Caki2 (cell line): ENCODE measurements at regions not wholly inside any gene's neighbourhood (a gene's known extent, or its start where the extent isn't known, plus 50 kb on each side); places are given as distances from the start of the nearest gene placed in this dataset.
"Not testable (repeated sequence)": the region's sequence is repeated elsewhere in the genome, so short reads cannot be mapped to it uniquely, and the experiment has no call there.

ENCODE experiments used
- DNase-seq: peaks from one replicate; pipeline ENCODE4 v3.0.0-alpha.2; 2015; ENCODE audit warnings: low read depth
- in situ Hi-C: cut with HindIII; loops from 2 replicates; pipeline ENCODE4 v1.10.0; 2016; ENCODE audit warnings: low sequenced_read_pairs, low pct_unique_long_range_greater_than_20kb, mixed read lengths

DNA sequence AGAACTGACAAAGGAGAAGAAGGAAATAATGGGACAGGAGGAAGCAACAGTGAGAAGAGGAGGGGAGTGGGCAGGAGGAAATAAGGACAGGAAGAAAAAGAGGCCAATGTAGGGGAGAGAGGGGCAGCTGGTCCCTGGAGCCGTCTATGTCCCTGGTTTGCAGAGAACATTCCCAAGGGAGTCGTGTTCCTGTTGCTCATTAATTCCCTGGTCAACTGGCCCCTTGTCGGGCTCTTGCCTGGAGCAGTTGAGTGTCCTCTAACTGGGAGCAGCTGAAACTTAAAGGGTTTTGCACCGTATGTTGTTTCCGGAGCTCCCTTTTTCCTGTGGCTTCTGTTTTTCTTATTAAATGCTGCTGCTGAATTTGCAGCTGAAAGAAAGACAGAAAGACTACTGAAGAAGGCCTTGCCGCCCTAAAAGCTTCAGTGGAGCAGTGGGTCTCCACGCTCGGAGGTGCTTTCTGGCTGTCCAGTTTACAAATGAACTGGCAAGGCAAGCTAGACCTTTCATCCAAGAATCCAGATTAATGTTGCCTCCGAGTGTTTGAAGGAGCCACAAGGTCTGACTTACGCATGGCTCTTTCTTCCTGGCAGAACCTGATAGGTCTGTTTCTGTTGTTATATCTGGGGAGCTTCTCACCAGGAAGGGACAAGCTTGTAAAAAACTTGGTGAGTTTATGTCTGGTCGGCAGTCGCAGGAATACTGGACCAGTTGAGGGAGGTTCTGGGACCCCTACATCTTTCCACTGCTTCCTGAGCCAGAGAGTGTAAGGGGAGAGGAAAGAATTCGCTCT lies 146.2 kb upstream of the RFLNA start:
- DNase-seq = no peak
- in situ Hi-C loops = no loop called here

DNA sequence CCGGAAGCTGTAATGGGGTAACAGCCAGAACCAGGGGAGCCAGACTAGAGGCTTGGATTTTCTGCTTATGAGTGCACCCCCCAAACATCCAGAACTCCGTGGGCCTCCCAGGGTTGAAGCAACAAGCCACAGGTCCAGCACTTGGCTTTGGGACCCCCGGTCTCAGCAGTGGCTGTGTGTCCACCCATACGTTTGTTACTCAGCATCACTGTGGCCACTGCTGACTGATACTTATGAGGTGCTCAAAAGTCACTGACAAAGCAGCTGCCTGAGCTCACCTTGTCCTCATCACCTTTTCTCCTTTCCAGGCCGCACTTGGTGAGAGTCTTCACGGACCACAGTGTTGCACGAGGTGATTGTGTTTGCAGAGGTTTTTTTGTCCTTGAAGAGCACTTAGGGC lies 145.6 kb upstream of the RFLNA start:
- DNase-seq = no peak
- in situ Hi-C loops = no loop called here

DNA sequence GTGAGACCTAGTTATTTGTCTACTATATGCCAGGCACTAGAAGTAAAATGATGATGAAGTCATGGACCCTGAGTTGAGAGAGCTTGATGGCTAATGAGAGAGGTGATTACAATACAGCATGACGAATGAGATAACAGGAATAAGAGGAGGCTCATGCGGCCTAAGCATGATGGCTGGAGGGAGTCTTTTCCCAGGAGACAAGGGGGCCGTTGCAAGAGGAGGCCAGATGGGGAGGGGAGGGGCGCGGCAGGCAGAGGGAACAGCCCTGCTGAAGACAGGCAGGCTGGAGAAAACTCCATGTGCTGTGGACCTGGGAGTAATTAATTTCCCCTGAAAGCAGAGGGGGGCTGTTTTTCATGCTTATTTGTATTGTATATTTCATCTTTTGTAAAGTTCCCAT lies 144.7 kb upstream of the RFLNA start:
- in situ Hi-C loops = no loop called here
- no peak for DNase-seq

- no peak for DNase-seq
These were observed 143.3 kb upstream of the RFLNA start for GRCh38 chr12:124151583-124151982.

DNA sequence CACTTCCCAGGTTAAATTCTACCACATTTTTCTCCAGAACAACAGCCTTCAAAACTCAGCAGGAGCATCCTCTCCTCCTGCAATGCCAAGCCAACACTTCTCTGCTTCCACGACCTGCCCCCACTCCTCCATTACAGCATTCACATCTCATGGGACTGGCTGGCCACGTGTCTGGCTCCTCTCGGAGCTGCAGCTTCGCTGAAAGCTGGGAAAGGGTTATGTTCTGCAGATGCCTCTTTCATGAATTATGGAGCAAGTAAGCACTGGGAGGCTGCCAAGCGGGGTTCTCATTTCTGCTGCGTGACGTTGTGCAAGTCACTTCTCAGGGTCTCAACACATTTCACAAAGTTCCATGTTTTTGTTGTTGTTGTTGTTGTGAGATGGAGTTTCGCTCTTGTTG lies 142.2 kb upstream of the RFLNA start:
- in situ Hi-C loops = no loop called here

More at GRCh38 chr12:124151583-124151982, 143.3 kb upstream of the RFLNA start:
- in situ Hi-C loops = no loop called here

GRCh38 chr12:124153392-124153791 lies 141.5 kb upstream of the RFLNA start:
- DNase-seq = no peak
- in situ Hi-C loops = no loop called here

More for the DNA sequence above, 142.2 kb upstream of the RFLNA start:
- DNase-seq = no peak

DNA sequence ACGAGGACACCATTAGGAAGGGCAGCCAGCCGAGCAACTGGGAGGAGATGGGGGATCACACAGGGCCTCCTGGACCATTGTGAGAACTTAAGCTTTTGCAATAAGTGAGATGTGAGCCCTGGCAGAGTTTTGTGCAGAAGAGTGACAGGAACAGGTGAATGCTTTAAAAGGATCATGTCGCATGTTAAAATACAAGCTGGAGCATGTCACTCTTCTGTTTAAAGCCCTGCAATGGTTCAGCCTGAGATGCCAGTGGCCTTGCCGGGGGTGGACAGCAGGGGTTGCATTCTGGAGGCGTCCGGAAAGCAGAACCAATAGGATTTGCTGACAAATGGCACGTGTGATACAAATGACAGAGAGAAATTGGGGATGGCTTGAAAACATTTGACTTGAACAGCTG lies 137.5 kb upstream of the RFLNA start:
- DNase-seq = no peak
- in situ Hi-C loops = no loop called here

DNA sequence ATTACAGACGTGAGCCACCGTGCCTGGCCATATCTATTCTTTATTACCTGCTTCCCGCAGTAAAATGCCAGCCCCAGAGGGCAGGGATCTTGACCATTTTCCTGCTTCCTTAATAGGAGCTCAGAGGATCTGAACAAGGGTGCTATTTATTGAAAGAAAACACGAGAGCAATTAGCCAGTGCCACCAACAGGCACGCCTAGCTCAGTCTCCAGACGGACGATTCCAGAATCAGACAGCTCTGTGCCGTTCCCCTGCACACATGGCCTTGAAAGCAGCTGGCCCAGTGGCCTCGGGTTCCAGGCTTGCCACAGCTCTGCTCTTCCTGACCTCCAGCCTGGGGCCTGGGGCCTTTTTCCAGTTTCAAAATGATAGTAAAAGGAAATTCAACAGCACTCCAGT lies 135.2 kb upstream of the RFLNA start:
- no peak for DNase-seq
- in situ Hi-C loops = no loop called here

DNA sequence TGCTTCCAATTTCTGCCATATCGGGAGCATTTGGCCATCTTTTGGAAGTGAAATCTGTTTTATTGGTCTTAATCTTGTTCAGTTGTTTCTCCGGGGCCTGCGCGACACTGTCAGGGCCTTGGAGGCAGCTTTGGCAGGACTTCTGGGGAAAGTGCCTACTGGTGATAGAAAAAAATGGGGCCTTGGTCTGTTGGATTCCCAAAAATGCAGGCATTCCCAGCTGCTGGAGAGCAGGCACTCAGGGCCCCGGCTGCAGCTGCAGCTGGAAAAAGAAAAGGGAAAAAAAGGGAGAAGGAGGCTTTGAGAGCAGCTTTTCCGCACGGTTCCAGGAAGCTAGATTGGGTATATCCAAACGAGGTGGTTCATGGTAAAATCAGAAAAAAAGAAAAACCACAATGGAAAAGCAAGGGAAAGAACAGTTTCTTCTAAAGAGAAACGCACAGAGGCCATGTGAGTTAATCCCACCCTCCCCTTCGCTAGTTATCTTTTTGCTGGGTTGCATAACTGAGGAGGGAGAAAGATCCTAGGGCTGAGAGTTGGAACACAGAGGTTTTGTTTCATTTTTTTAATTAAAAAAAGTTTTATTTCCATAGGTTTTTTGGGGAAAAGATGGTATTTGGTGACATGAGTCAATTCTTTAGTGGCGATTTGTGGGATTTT lies 134.7 kb upstream of the RFLNA start:
- no peak for DNase-seq
- in situ Hi-C loops = no loop called here

GRCh38 chr12:124161402-124161801 lies 133.5 kb upstream of the RFLNA start:
- in situ Hi-C loops = not testable (repeated sequence)

GRCh38 chr12:124162151-124163110 lies 132.5 kb upstream of the RFLNA start:
- DNase-seq = no peak
- in situ Hi-C loops = no loop called here

More at GRCh38 chr12:124161402-124161801, 133.5 kb upstream of the RFLNA start:
- not testable (repeated sequence) for DNase-seq

- in situ Hi-C loops = no loop called here
- no peak for DNase-seq
These were observed 129.2 kb upstream of the RFLNA start for GRCh38 chr12:124165695-124166094.

DNA sequence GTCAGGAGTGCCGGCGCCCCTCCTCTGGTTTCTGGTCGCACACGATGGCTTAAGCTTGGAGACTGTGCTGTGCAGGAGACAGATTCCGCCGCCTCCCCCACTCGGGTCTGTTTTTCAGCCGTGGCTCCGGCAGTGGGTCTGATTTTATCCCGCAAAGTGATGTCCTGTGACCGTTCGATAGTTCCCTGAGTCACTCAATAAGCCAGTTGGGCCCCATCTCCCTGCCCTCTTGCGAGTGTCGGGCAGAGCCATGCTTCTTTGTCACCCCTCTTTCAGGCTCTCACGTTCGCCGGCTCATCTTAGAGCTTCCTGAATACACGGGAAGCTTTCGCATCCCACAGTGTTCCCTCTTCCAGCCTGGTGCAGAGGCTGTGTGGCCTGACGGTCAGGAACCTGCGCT lies 127.8 kb upstream of the RFLNA start:
- DNase-seq = no peak
- in situ Hi-C loops = no loop called here

GRCh38 chr12:124168016-124168786 lies 126.7 kb upstream of the RFLNA start:
- no peak for DNase-seq
- in situ Hi-C loops = no loop called here

DNA sequence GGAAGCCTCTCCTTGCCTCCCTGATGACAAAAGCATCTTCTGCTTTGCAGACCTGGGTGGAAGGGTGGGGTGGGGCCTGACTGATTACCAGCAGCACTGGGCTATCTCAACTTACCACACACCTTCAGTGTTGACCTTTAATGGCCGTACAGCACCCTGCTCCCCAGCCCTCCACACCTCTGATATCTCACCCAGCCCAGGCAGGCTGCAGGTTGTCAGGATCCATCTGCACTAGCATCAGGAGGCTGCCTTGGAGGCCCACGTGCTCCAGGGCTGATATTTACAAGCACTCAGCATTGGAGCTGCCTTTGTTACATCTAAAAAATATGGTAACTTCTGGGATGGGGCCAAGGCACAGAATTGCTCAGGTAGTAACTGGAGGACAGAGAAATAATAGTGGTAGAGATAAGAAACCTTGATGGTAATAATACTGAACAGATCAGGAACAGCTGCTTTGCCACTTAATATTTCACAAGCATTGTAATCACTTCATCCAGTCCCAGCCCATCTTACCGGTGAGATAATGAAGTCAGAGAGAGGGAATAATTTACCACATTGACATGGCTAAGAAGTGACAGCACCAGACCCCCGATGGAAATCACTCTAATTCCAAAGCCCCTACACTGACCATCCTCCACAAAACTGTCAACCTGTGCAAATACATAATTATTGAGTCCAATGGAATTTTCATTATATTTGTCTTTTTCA lies 125.2 kb upstream of the RFLNA start:
- DNase-seq = no peak

DNA sequence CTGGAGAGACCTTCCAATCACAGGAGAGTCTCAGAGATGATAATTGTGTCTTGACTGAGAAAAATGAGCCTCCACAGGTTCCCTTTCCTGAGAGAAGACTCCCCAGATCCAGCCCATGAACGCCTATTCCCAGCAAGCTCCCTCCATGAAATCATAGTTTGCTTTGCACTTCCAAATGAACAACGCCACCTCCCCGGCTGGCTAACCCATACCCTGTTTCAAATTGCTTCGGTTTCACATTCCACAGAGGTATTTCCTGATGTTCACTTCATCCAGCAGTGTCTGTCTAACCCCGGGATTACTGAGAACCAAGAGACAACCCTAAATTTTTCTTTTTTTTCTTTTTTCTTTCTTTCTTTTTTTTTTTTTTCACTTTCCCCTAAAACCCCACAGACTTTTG lies 124.1 kb upstream of the RFLNA start:
- DNase-seq = no peak
- in situ Hi-C loops = no loop called here

More for the DNA sequence above, 125.2 kb upstream of the RFLNA start:
- in situ Hi-C loops = no loop called here

- in situ Hi-C loops = no loop called here
- DNase-seq = no peak
These were observed 123.5 kb upstream of the RFLNA start for GRCh38 chr12:124171231-124171979.
